AG10803 (cell line): ENCODE measurements at regions not wholly inside any gene's neighbourhood (a gene's known extent, or its start where the extent isn't known, plus 50 kb on each side); places are given as distances from the start of the nearest gene placed in this dataset.

ENCODE experiments used
- DNase-seq: peaks from one replicate; pipeline ENCODE4 v3.0.0; 2010; ENCODE audit warnings: low read depth
- H3K4me3 ChIP-seq: 2 replicates; pipeline ENCODE4 v1.5.1; 2011; ENCODE audit warnings: mild to moderate bottlenecking, low read length, control low read depth
- TF ChIP-seq, protein P1 (sequence below): conservative IDR thresholded peaks from 2 replicates; pipeline ENCODE4 v1.5.1; 2011; ENCODE audit warnings: mild to moderate bottlenecking, low read length, control low read depth, inconsistent platforms

- TF ChIP-seq, protein P1, sequence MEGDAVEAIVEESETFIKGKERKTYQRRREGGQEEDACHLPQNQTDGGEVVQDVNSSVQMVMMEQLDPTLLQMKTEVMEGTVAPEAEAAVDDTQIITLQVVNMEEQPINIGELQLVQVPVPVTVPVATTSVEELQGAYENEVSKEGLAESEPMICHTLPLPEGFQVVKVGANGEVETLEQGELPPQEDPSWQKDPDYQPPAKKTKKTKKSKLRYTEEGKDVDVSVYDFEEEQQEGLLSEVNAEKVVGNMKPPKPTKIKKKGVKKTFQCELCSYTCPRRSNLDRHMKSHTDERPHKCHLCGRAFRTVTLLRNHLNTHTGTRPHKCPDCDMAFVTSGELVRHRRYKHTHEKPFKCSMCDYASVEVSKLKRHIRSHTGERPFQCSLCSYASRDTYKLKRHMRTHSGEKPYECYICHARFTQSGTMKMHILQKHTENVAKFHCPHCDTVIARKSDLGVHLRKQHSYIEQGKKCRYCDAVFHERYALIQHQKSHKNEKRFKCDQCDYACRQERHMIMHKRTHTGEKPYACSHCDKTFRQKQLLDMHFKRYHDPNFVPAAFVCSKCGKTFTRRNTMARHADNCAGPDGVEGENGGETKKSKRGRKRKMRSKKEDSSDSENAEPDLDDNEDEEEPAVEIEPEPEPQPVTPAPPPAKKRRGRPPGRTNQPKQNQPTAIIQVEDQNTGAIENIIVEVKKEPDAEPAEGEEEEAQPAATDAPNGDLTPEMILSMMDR = no peak
- no peak for DNase-seq
- H3K4me3 ChIP-seq = no peak overlapping the region
Observed at GRCh38 chr10:123316776-123317175, 162.6 kb downstream of the BUB3 start.

GRCh38 chr10:123318516-123318915 lies 164.3 kb downstream of the BUB3 start:
- H3K4me3 ChIP-seq = no peak overlapping the region
- TF ChIP-seq, protein P1 = no peak
- DNase-seq = no peak

GRCh38 chr10:123320091-123320490 lies 165.9 kb downstream of the BUB3 start:
- TF ChIP-seq, protein P1 = no peak
- DNase-seq = no peak
- H3K4me3 ChIP-seq = no peak overlapping the region

- no peak for DNase-seq
- H3K4me3 ChIP-seq = no peak overlapping the region
- TF ChIP-seq, protein P1 = no peak
Observed at GRCh38 chr10:123323884-123324283, 169.7 kb downstream of the BUB3 start.

DNA sequence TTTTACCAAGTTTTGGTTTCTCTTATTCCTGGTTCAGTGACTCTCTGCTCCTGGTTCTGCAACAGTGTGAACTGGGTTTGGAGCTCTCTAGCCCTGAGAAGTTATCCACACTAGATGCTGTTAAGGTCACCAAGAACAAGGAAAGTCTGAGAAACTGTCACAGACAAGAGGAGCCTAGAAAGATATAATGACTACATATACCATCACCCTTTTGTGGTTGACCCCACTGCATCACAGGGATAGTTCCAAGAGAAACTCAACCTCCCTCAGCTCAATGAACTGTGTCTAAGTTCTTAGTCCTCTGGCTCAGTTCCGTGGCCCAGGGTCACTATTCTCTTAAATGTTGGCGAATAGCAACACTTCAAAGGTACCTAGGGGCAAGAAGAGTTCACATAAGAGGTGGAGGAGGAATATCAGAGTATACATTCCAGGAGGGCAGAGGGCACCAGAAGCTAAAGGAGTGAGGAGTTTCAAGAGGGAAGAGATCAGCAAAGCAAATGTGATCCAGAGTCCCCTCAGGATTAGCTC lies 171.5 kb downstream of the BUB3 start:
- H3K4me3 ChIP-seq = no peak overlapping the region
- TF ChIP-seq, protein P1 = no peak
- DNase-seq = no peak

DNA sequence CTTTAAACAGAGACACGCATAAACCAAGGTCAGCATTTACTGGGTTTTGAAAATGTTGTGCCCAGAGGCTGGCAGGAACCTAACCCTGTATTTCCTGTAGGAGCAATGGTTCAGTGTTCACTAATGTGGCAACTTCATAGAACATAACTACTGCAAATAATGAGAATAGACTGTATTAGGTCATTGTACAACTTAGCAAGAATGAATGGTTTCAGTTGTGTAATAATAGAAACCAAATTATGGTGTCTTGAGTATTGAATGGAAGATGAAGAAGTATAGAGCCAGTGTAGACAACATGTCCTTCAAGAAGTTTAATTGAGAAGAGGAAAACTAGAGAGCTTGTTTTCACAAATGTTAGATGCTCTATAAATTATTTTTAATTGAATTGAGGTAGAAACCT lies 172.5 kb downstream of the BUB3 start:
- TF ChIP-seq, protein P1 = no peak
- H3K4me3 ChIP-seq = no peak overlapping the region

DNA sequence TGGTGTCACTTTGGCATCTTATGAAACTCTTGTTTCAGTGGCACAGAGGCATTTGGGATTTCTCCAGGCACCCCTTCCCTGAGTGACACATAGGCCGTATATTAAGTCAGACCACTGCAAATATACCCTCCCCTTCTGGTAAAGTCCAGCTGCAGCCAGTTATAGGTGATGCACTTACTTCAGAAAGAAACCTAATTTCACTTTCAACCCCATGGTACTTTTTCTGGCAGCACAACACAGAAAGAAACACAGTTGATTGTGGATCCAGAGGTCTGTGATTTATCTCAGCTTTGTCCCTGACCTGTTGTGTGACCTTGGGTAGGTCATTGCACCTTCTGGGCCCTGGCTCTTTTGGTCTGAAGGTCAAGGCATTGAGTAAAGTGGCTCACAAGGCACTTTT lies 173.2 kb downstream of the BUB3 start:
- DNase-seq = no peak
- TF ChIP-seq, protein P1 = no peak
- H3K4me3 ChIP-seq = no peak overlapping the region

More for the DNA sequence above, 172.5 kb downstream of the BUB3 start:
- no peak for DNase-seq
